GM12864 (cell line): ENCODE measurements at regions not wholly inside any gene's neighbourhood (a gene's known extent, or its start where the extent isn't known, plus 50 kb on each side); places are given as distances from the start of the nearest gene placed in this dataset.

Experiments used
- DNase-seq: peaks from one replicate; pipeline ENCODE4 v3.0.0-alpha.2; 2011; ENCODE audit warnings: low read depth
- H3K4me3 ChIP-seq: 2 replicates; pipeline ENCODE4 v1.5.1; 2011; ENCODE audit warnings: mild to moderate bottlenecking, low read depth, low read length, control low read depth
- CTCF ChIP-seq: IDR thresholded peaks from 2 replicates; pipeline ENCODE4 v1.5.1; 2011; ENCODE audit warnings: low read depth, mild to moderate bottlenecking, moderate library complexity, low read length, control low read depth, inconsistent platforms; ENCODE audit errors: missing control alignments

- no peak overlapping the region for H3K4me3 ChIP-seq
- DNase-seq, result no peak
- no peak for TF ChIP-seq CTCF
Observed at GRCh38 chr5:93978222-93978621, 236.8 kb upstream of the POU5F2 start.

GRCh38 chr5:93967923-93968322 is 226.5 kb upstream of the POU5F2 start:
- DNase-seq, result no peak
- H3K4me3 ChIP-seq, result no peak overlapping the region
- TF ChIP-seq CTCF, result no peak

- no peak for TF ChIP-seq CTCF
- no peak overlapping the region for H3K4me3 ChIP-seq
- no peak for DNase-seq
Observed at GRCh38 chr5:93964421-93964820, 223.0 kb upstream of the POU5F2 start.

GRCh38 chr5:93960042-93960441 is 218.6 kb upstream of the POU5F2 start:
- TF ChIP-seq CTCF, result no peak
- H3K4me3 ChIP-seq, result no peak overlapping the region
- DNase-seq, result no peak

- no peak overlapping the region for H3K4me3 ChIP-seq
- TF ChIP-seq CTCF, result no peak
- DNase-seq, result no peak
Observed at GRCh38 chr5:93956006-93956405, 214.6 kb upstream of the POU5F2 start.

GRCh38 chr5:93954421-93955069 is 213.1 kb upstream of the POU5F2 start:
- H3K4me3 ChIP-seq, result no peak overlapping the region
- no peak for TF ChIP-seq CTCF
- DNase-seq, result no peak

- H3K4me3 ChIP-seq, result no peak overlapping the region
- TF ChIP-seq CTCF, result no peak
- no peak for DNase-seq
Observed at GRCh38 chr5:93953442-93953841, 212.0 kb upstream of the POU5F2 start.
